ENCODE measurements at regions not wholly inside any gene's neighbourhood (a gene's known extent, or its start where the extent isn't known, plus 50 kb on each side); places are given as distances from the start of the nearest gene placed in this dataset.

DNA sequence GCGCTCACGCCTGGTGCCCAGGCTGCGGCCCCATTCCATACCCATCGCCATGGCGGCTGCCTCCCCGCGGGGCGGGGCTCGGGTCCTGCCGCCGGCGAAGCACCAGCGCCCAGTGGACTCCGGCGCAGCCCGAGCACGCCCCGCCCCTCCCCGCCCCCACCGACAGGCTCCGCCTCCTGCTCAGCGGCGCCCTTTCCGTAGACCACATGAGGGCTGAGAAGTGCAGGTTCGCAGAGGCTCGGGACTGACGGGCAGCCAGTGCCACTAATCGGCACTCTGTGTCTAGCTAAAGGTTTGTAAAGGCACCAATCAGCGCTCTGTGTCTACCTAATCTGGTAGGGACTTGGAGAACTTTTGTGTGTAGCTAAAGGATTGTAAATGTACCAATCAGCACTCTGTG lies 352.2 kb upstream of the AMELY start:
- DNase-seq: no peak
- Mint-ChIP-seq H3K36me3 (ENCODE audit: low read depth) (no peaks in the 10 kb centered on the region), H3K9me3 (no peaks in the 10 kb centered on the region), H3K4me1 (peaks cover 9% of the 10 kb centered on the region), H3K4me3 (no peak overlapping the region), H3K27me3 (no peaks in the 10 kb centered on the region), H3K27ac (no peak overlapping the region)
- intact Hi-C loops (cut with micrococcal nuclease): no loop called here

GRCh38 chrY:7262531-7262930 lies 351.0 kb upstream of the AMELY start:
- intact Hi-C loops (cut with micrococcal nuclease): no loop called here
- no peaks in the 10 kb centered on the region for H3K9me3 Mint-ChIP-seq
- H3K4me1 Mint-ChIP-seq: peaks cover 7% of the 10 kb centered on the region
- H3K27me3 Mint-ChIP-seq: no peaks in the 10 kb centered on the region
- no peak overlapping the region for H3K27ac Mint-ChIP-seq
- no peak overlapping the region for H3K4me3 Mint-ChIP-seq
- no peak for DNase-seq
- H3K36me3 Mint-ChIP-seq (ENCODE audit: low read depth): peaks cover under 1% of the 10 kb centered on the region

DNA sequence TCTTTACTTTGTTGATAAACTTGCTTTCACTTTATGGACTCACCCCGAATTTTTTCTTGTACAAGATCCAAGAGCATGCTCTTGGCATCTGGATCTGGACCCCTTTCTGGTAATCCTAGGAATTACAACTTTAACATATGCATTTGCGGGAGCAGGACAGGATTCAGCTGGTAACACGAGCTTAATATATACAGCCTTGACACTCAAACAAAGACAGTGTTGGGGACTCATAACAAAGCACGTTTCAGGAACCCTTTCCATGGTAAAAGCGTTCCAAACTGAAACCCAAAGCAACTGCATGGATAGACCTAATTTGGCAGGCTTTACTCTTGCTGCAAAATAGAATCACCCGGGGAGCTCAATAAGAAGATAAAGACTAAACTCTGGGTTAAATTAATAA lies 349.7 kb upstream of the AMELY start:
- DNase-seq: no peak
- H3K4me3 Mint-ChIP-seq: no peak overlapping the region
- no peak overlapping the region for H3K27ac Mint-ChIP-seq
- H3K9me3 Mint-ChIP-seq: no peaks in the 10 kb centered on the region
- H3K27me3 Mint-ChIP-seq: no peaks in the 10 kb centered on the region
- H3K36me3 Mint-ChIP-seq (ENCODE audit: low read depth): peaks cover 5% of the 10 kb centered on the region
- peaks cover 9% of the 10 kb centered on the region for H3K4me1 Mint-ChIP-seq
- intact Hi-C loops (cut with micrococcal nuclease): no loop called here

DNA sequence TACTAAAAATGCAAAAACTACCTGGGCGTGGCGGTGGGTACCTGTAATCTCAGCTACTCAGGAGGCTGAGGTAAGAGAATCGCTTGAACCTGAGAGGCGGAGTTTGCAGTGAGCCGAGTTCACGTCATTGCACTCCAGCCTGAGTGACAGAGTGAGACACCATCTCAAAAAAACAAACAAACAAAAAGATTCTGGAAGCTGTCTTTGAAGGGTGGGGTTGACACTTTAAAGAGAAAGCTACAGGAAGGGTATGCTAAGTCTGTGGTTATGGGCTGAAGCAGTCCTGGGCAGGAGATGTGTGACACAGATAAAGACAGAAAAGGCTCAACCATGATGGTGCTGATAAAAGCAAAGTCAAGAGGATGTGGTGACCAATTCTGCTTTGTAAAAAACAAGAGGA lies 328.5 kb upstream of the AMELY start:
- intact Hi-C loops (cut with micrococcal nuclease): no loop called here
- Mint-ChIP-seq H3K27me3 (no peaks in the 10 kb centered on the region), H3K4me1 (peaks cover 30% of the 10 kb centered on the region), H3K36me3 (ENCODE audit: low read depth) (peaks cover 5% of the 10 kb centered on the region), H3K27ac (peak overlapping the region; percentile 85), H3K4me3 (peak overlapping the region; percentile 59), H3K9me3 (no peaks in the 10 kb centered on the region)
- peak; percentile 88 for DNase-seq

DNA sequence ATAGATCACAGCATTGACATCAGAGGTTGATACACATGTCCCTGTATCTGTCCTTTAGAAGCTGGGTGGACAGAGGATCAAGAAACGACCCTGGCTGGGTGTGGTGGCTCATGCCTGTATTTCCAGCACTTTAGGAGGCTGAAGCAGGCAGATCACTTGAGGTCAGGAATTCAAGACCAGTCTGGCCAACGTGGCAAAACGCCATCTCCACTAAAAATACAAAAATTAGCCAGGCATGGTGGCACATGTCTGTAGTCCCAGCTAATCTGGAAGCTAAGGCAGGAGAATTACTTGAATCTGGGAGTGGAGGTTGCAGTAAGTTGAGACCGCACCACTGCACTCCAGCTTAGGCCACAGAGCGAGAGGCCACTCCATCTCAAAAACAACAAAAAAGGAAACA lies 300.4 kb upstream of the AMELY start:
- Mint-ChIP-seq H3K4me1 (no peaks in the 10 kb centered on the region), H3K36me3 (ENCODE audit: low read depth) (no peaks in the 10 kb centered on the region), H3K27me3 (no peaks in the 10 kb centered on the region), H3K9me3 (no peaks in the 10 kb centered on the region), H3K27ac (no peak overlapping the region), H3K4me3 (no peak overlapping the region)
- intact Hi-C loops (cut with micrococcal nuclease): no loop called here
- no peak for DNase-seq

GRCh38 chrY:7204456-7204855 lies 292.9 kb upstream of the AMELY start:
- H3K36me3 Mint-ChIP-seq (ENCODE audit: low read depth): no peaks in the 10 kb centered on the region
- no peaks in the 10 kb centered on the region for H3K9me3 Mint-ChIP-seq
- intact Hi-C loops (cut with micrococcal nuclease): no loop called here
- no peaks in the 10 kb centered on the region for H3K27me3 Mint-ChIP-seq
- DNase-seq: no peak
- peaks cover 5% of the 10 kb centered on the region for H3K4me1 Mint-ChIP-seq
- H3K4me3 Mint-ChIP-seq: no peak overlapping the region
- H3K27ac Mint-ChIP-seq: peak overlapping the region; percentile 15

DNA sequence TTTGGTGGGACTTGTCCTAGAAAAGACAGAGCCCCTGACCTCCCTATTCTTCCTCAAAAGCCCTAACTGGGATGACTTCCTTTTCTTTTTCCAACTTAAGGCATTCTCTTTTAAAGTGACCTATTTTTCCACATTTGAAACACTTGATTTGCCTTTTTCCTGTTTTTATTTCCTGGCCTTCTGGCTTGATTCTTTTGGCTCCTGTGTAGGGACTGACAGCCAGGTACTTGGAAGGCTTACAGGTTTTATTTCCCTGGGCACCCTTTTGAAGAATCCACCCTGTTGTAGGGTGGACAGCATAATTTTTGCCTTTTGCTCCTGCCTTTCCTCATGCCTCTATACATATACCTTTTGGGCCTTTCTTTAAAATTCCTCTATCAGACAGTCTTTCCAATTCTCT lies 271.0 kb upstream of the AMELY start:
- Mint-ChIP-seq H3K4me3 (no peak overlapping the region), H3K36me3 (ENCODE audit: low read depth) (no peaks in the 10 kb centered on the region), H3K4me1 (no peaks in the 10 kb centered on the region), H3K27me3 (no peaks in the 10 kb centered on the region), H3K9me3 (no peaks in the 10 kb centered on the region), H3K27ac (no peak overlapping the region)
- intact Hi-C loops (cut with micrococcal nuclease): no loop called here
- no peak for DNase-seq

- no peaks in the 10 kb centered on the region for H3K9me3 Mint-ChIP-seq
- H3K4me1 Mint-ChIP-seq: no peaks in the 10 kb centered on the region
- no peak overlapping the region for H3K27ac Mint-ChIP-seq
- DNase-seq: no peak
- no peak overlapping the region for H3K4me3 Mint-ChIP-seq
- intact Hi-C loops (cut with micrococcal nuclease): no loop called here
- H3K36me3 Mint-ChIP-seq (ENCODE audit: low read depth): no peaks in the 10 kb centered on the region
- no peaks in the 10 kb centered on the region for H3K27me3 Mint-ChIP-seq
Observed at GRCh38 chrY:7177631-7178030, 266.1 kb upstream of the AMELY start.

- H3K4me1 Mint-ChIP-seq: no peaks in the 10 kb centered on the region
- H3K9me3 Mint-ChIP-seq: no peaks in the 10 kb centered on the region
- no peak overlapping the region for H3K4me3 Mint-ChIP-seq
- DNase-seq: no peak
- intact Hi-C loops (cut with micrococcal nuclease): no loop called here
- peaks cover 2% of the 10 kb centered on the region for H3K27me3 Mint-ChIP-seq
- no peak overlapping the region for H3K27ac Mint-ChIP-seq
- H3K36me3 Mint-ChIP-seq (ENCODE audit: low read depth): no peaks in the 10 kb centered on the region
Observed at GRCh38 chrY:7169475-7169874, 257.9 kb upstream of the AMELY start.

- Mint-ChIP-seq H3K27ac (no peak overlapping the region), H3K4me1 (no peaks in the 10 kb centered on the region), H3K27me3 (no peaks in the 10 kb centered on the region), H3K4me3 (no peak overlapping the region), H3K9me3 (no peaks in the 10 kb centered on the region), H3K36me3 (ENCODE audit: low read depth) (no peaks in the 10 kb centered on the region)
- intact Hi-C loops (cut with micrococcal nuclease): no loop called here
- DNase-seq: peak; percentile 56
Observed at GRCh38 chrY:7141477-7141876, 229.9 kb upstream of the AMELY start.

All from activated CD4-positive, alpha-beta T cell treated with anti-CD3 and anti-CD28 coated beads, Interleukin-2, amount 10 ng/mL, durations not matched to agents 24 days and 14 days (primary cell).